ENCODE measurements at regions not wholly inside any gene's neighbourhood (a gene's known extent, or its start where the extent isn't known, plus 50 kb on each side); places are given as distances from the start of the nearest gene placed in this dataset.

- DNase-seq (ENCODE audit: low read depth): no peak
- TF ChIP-seq CTCF (IDR thresholded peaks at IDR 0.05; ENCODE audit: insufficient read depth, low read depth, low read length, missing control alignments): no peak
- no peak overlapping the region for H3K4me3 ChIP-seq (ENCODE audit: low read length)
Observed at GRCh38 chr9:106404137-106404536, 458.8 kb upstream of the ZNF462 start.

GRCh38 chr9:106405871-106406435 lies 457.0 kb upstream of the ZNF462 start:
- peak; percentile 24 for DNase-seq (ENCODE audit: low read depth)
- no peak overlapping the region for H3K4me3 ChIP-seq (ENCODE audit: low read length)
- TF ChIP-seq CTCF (IDR thresholded peaks at IDR 0.05; ENCODE audit: insufficient read depth, low read depth, low read length, missing control alignments): no peak

- no peak overlapping the region for H3K4me3 ChIP-seq (ENCODE audit: low read length)
- no peak for TF ChIP-seq CTCF (IDR thresholded peaks at IDR 0.05; ENCODE audit: insufficient read depth, low read depth, low read length, missing control alignments)
- DNase-seq (ENCODE audit: low read depth): no peak
Observed at GRCh38 chr9:106414042-106414441, 448.9 kb upstream of the ZNF462 start.

- TF ChIP-seq CTCF (IDR thresholded peaks at IDR 0.05; ENCODE audit: insufficient read depth, low read depth, low read length, missing control alignments): no peak
- no peak for DNase-seq (ENCODE audit: low read depth)
- no peak overlapping the region for H3K4me3 ChIP-seq (ENCODE audit: low read length)
Observed at GRCh38 chr9:106417685-106418084, 445.3 kb upstream of the ZNF462 start.

GRCh38 chr9:106419829-106420228 lies 443.1 kb upstream of the ZNF462 start:
- no peak overlapping the region for H3K4me3 ChIP-seq (ENCODE audit: low read length)
- no peak for DNase-seq (ENCODE audit: low read depth)
- no peak for TF ChIP-seq CTCF (IDR thresholded peaks at IDR 0.05; ENCODE audit: insufficient read depth, low read depth, low read length, missing control alignments)

GRCh38 chr9:106420511-106420944 lies 442.4 kb upstream of the ZNF462 start:
- no peak for TF ChIP-seq CTCF (IDR thresholded peaks at IDR 0.05; ENCODE audit: insufficient read depth, low read depth, low read length, missing control alignments)
- no peak overlapping the region for H3K4me3 ChIP-seq (ENCODE audit: low read length)
- peak; percentile 52 for DNase-seq (ENCODE audit: low read depth)

GRCh38 chr9:106421772-106422171 lies 441.2 kb upstream of the ZNF462 start:
- peak; percentile 52 for DNase-seq (ENCODE audit: low read depth)
- no peak for TF ChIP-seq CTCF (IDR thresholded peaks at IDR 0.05; ENCODE audit: insufficient read depth, low read depth, low read length, missing control alignments)

More at GRCh38 chr9:106421772-106422171, 441.2 kb upstream of the ZNF462 start:
- no peak overlapping the region for H3K4me3 ChIP-seq (ENCODE audit: low read length)

Data from epithelial cell of esophagus (primary cell).